ENCODE measurements at regions not wholly inside any gene's neighbourhood (a gene's known extent, or its start where the extent isn't known, plus 50 kb on each side); places are given as distances from the start of the nearest gene placed in this dataset.

- no peak for DNase-seq
Observed at GRCh38 chr2:234631646-234632514, 135.0 kb upstream of the ARL4C start.

GRCh38 chr2:234630801-234631261 is 133.9 kb upstream of the ARL4C start:
- DNase-seq = no peak

GRCh38 chr2:234629596-234629995 is 132.7 kb upstream of the ARL4C start:
- no peak for DNase-seq

- no peak for DNase-seq
Observed at GRCh38 chr2:234628953-234629352, 132.1 kb upstream of the ARL4C start.

GRCh38 chr2:234627308-234627707 is 130.4 kb upstream of the ARL4C start:
- no peak for DNase-seq

- no peak for DNase-seq
Observed at GRCh38 chr2:234626566-234627130, 129.8 kb upstream of the ARL4C start.

GRCh38 chr2:234625626-234626250 is 128.9 kb upstream of the ARL4C start:
- no peak for DNase-seq

GRCh38 chr2:234623521-234623991 is 126.7 kb upstream of the ARL4C start:
- no peak for DNase-seq

GRCh38 chr2:234621120-234621519 is 124.2 kb upstream of the ARL4C start:
- DNase-seq = no peak

GRCh38 chr2:234620018-234620417 is 123.1 kb upstream of the ARL4C start:
- DNase-seq = no peak

- DNase-seq = no peak
Observed at GRCh38 chr2:234615643-234616356, 118.9 kb upstream of the ARL4C start.

GRCh38 chr2:234611209-234611608 is 114.3 kb upstream of the ARL4C start:
- DNase-seq = no peak

GRCh38 chr2:234608946-234609345 is 112.1 kb upstream of the ARL4C start:
- DNase-seq = no peak

- DNase-seq = no peak
Observed at GRCh38 chr2:234607691-234608090, 110.8 kb upstream of the ARL4C start.

- no peak for DNase-seq
Observed at GRCh38 chr2:234606896-234607295, 110.0 kb upstream of the ARL4C start.

- no peak for DNase-seq
Observed at GRCh38 chr2:234603619-234604018, 106.7 kb upstream of the ARL4C start.

- no peak for DNase-seq
Observed at GRCh38 chr2:234601213-234601612, 104.3 kb upstream of the ARL4C start.

- DNase-seq = no peak
Observed at GRCh38 chr2:234597576-234597861, 100.6 kb upstream of the ARL4C start.

- DNase-seq = no peak
Observed at GRCh38 chr2:234596696-234597575, 100.1 kb upstream of the ARL4C start.

- DNase-seq = no peak
Observed at GRCh38 chr2:234595829-234596228, 98.9 kb upstream of the ARL4C start.

- DNase-seq = no peak
Observed at GRCh38 chr2:234594715-234595114, 97.8 kb upstream of the ARL4C start.

- no peak for DNase-seq
Observed at GRCh38 chr2:234593636-234594035, 96.8 kb upstream of the ARL4C start.
